Lung (tissue), 11 donors: ENCODE measurements at regions not wholly inside any gene's neighbourhood (a gene's known extent, or its start where the extent isn't known, plus 50 kb on each side); places are given as distances from the start of the nearest gene placed in this dataset.

Experiments used
- ATAC-seq: fragments of 200-7000 bp; cut with Tn5 transposase; one replicate; pipeline ENCODE4 v1.9.1; 2020; ENCODE audit warnings: moderate number of reproducible peaks; ENCODE audit not compliant: insufficient read depth, low FRiP score
- DNase-seq, 3 donors: peaks; one replicate each; pipeline ENCODE4 v3.0.0-alpha.2; 2013 to 2017
- H3K27ac ChIP-seq, 2 donors: one replicate each; pipeline ENCODE4 v1.5.1; 2013; ENCODE audit warnings: mild to moderate bottlenecking in 2 of 2, moderate library complexity in 2 of 2, control low read depth in 1 of 2, inconsistent platforms in 1 of 2, low read depth in 1 of 2, low read length in 1 of 2
- H3K27me3 ChIP-seq, 3 donors: one replicate each; pipeline ENCODE4 v1.5.1; 2013; ENCODE audit warnings: low read length in 2 of 3; ENCODE audit not compliant: control insufficient read depth in 3 of 3, insufficient read depth in 3 of 3
- H3K36me3 ChIP-seq, 4 donors: one replicate each; pipeline ENCODE4 v1.5.1; 2013; ENCODE audit warnings: low read length in 4 of 4, mild to moderate bottlenecking in 1 of 4, moderate library complexity in 1 of 4; ENCODE audit not compliant: control insufficient read depth in 4 of 4, insufficient read depth in 4 of 4
- H3K4me1 ChIP-seq, 5 donors: one replicate each; pipeline ENCODE4 v1.5.1; 2013; ENCODE audit warnings: low read length in 5 of 5, mild to moderate bottlenecking in 2 of 5, moderate library complexity in 1 of 5; ENCODE audit not compliant: control insufficient read depth in 5 of 5, insufficient read depth in 5 of 5
- H3K4me3 ChIP-seq: one replicate; pipeline ENCODE4 v1.5.1; 2013; ENCODE audit warnings: mild to moderate bottlenecking, control low read depth, moderate library complexity
- H3K9ac ChIP-seq, 2 donors: one replicate each; pipeline ENCODE4 v1.5.1; 2013; ENCODE audit warnings: low read length in 2 of 2, control low read depth in 1 of 2; ENCODE audit not compliant: insufficient read depth in 1 of 2
- H3K9me3 ChIP-seq, 4 donors: one replicate each; pipeline ENCODE4 v1.5.1; 2013; ENCODE audit warnings: low read length in 3 of 4, mild to moderate bottlenecking in 1 of 4, moderate library complexity in 1 of 4; ENCODE audit not compliant: control insufficient read depth in 4 of 4, insufficient read depth in 3 of 4
- CTCF ChIP-seq: IDR thresholded peaks from 2 replicates; pipeline ENCODE4 v1.5.1; 2012; ENCODE audit warnings: mild to moderate bottlenecking; ENCODE audit errors: control extremely low read depth, extremely low read depth
- WGBS, 2 donors: extraction: QIAGEN DNeasy Blood & Tissue Kit; methylation state at CpG; one replicate each; pipeline ENCODE4 v1.1.7; 2013; 5-methylcytosine and 5-hydroxymethylcytosine counted together
- donor health status: control.
- donor health status: control.
- donor health status: Bipolar disorder and iron deficiency.
- donor health status: healthy.
- donor health status: DM: yes; HTN: yes; CAD: no.

GRCh38 chr2:21452678-21453077 lies 328.9 kb downstream of the TDRD15 start:
- no peak for ATAC-seq
- H3K27ac ChIP-seq = no peak overlapping the region
- no peaks in the 10 kb centered on the region for H3K36me3 ChIP-seq

GRCh38 chr2:21453723-21454450 lies 330.1 kb downstream of the TDRD15 start:
- no peak overlapping the region for H3K27ac ChIP-seq
- no peak for ATAC-seq
- 70 to 82% methylated on average over 8 of the region's 8 CpGs for WGBS, 2 donors
- DNase-seq = no peak
- no peak for TF ChIP-seq CTCF
- peaks cover 0 to 5% (median 0%) of the 10 kb centered on the region in 5 donors for H3K4me1 ChIP-seq
- H3K9me3 ChIP-seq = peaks cover 0 to 3% (median 0%) of the 10 kb centered on the region in 4 donors
- H3K27me3 ChIP-seq = no peaks in the 10 kb centered on the region
- no peak overlapping the region for H3K4me3 ChIP-seq
- no peak overlapping the region for H3K9ac ChIP-seq
- H3K36me3 ChIP-seq = no peaks in the 10 kb centered on the region

More at GRCh38 chr2:21452678-21453077, 328.9 kb downstream of the TDRD15 start:
- no peak for TF ChIP-seq CTCF
- H3K27me3 ChIP-seq = no peaks in the 10 kb centered on the region
- H3K9me3 ChIP-seq = peaks cover 0 to 3% (median 0%) of the 10 kb centered on the region in 4 donors
- no peak overlapping the region for H3K9ac ChIP-seq
- 36 to 40% methylated on average over 5 of the region's 5 CpGs for WGBS, 2 donors
- DNase-seq = peak in 1 of 3 donors; percentile 7
- H3K4me3 ChIP-seq = no peak overlapping the region
- H3K4me1 ChIP-seq = peaks cover 0 to 5% (median 0%) of the 10 kb centered on the region in 5 donors

GRCh38 chr2:21454839-21455238 lies 331.1 kb downstream of the TDRD15 start:
- ATAC-seq = no peak
- H3K4me3 ChIP-seq = no peak overlapping the region
- 65 to 70% methylated on average over 2 of the region's 2 CpGs for WGBS, 2 donors
- H3K27ac ChIP-seq = no peak overlapping the region
- no peak overlapping the region for H3K9ac ChIP-seq
- peaks cover 0 to 3% (median 0%) of the 10 kb centered on the region in 4 donors for H3K9me3 ChIP-seq
- no peaks in the 10 kb centered on the region for H3K36me3 ChIP-seq
- H3K4me1 ChIP-seq = peaks cover 0 to 5% (median 0%) of the 10 kb centered on the region in 5 donors
- DNase-seq = no peak
- no peaks in the 10 kb centered on the region for H3K27me3 ChIP-seq
- TF ChIP-seq CTCF = no peak

- ATAC-seq = no peak
- Histone ChIP-seq H3K27ac (no peak overlapping the region), H3K4me1 (peaks cover 0 to 12% (median 0%) of the 10 kb centered on the region in 5 donors), H3K9ac (no peak overlapping the region), H3K4me3 (no peak overlapping the region), H3K9me3 (no peaks in the 10 kb centered on the region), H3K27me3 (no peaks in the 10 kb centered on the region), H3K36me3 (no peaks in the 10 kb centered on the region)
- TF ChIP-seq CTCF = no peak
- 74 to 82% methylated on average over 3 of the region's 3 CpGs for WGBS, 2 donors
- DNase-seq = no peak
Observed at GRCh38 chr2:21461754-21462240, 338.0 kb downstream of the TDRD15 start.
